Neural cell (in vitro differentiated cells): ENCODE measurements at regions not wholly inside any gene's neighbourhood (a gene's known extent, or its start where the extent isn't known, plus 50 kb on each side); places are given as distances from the start of the nearest gene placed in this dataset.

Experiments
- CTCF ChIP-seq: fragments of 450-650 bp; IDR thresholded peaks from 2 replicates; pipeline ENCODE4 v1.5.1; 2014; ENCODE audit warnings: antibody characterized with exemption, mild to moderate bottlenecking, moderate library complexity; ENCODE audit not compliant: poor library complexity, severe bottlenecking
- EP300 ChIP-seq: fragments of 450-650 bp; conservative IDR thresholded peaks from 2 replicates; pipeline ENCODE4 v1.6.1; 2014; ENCODE audit warnings: antibody characterized with exemption, mild to moderate bottlenecking, moderate library complexity; ENCODE audit not compliant: poor library complexity, severe bottlenecking
- EZH2 ChIP-seq: fragments of 200-600, 300-800 bp; shearing (Covaris generic), sonication (generic); IDR thresholded peaks from 2 replicates; pipeline ENCODE4 v1.6.1; 2014; ENCODE audit warnings: antibody characterized with exemption, low read length, borderline replicate concordance, mild to moderate bottlenecking; ENCODE audit not compliant: insufficient read depth, poor library complexity, severe bottlenecking
- MXI1 ChIP-seq: fragments of 450-650 bp; conservative IDR thresholded peaks from 2 replicates; pipeline ENCODE4 v1.6.1; 2014; ENCODE audit warnings: antibody characterized with exemption, mild to moderate bottlenecking; ENCODE audit not compliant: poor library complexity, severe bottlenecking
- POLR2AphosphoS5 ChIP-seq: IDR thresholded peaks from 2 replicates; pipeline ENCODE4 v1.6.1; 2012
- RAD21 ChIP-seq: fragments of 450-650 bp; conservative IDR thresholded peaks from 2 replicates; pipeline ENCODE4 v1.6.1; 2014; ENCODE audit warnings: antibody characterized with exemption, mild to moderate bottlenecking, moderate library complexity
- REST ChIP-seq: IDR thresholded peaks from 2 replicates; pipeline ENCODE4 v1.6.1; 2012; ENCODE audit warnings: borderline replicate concordance
- SMC3 ChIP-seq: fragments of 450-650 bp; conservative IDR thresholded peaks from 2 replicates; pipeline ENCODE4 v1.6.1; 2014; ENCODE audit warnings: antibody characterized with exemption, mild to moderate bottlenecking, moderate library complexity; ENCODE audit not compliant: poor library complexity
- TAF1 ChIP-seq: IDR thresholded peaks from 2 replicates; pipeline ENCODE4 v1.6.1; 2012; ENCODE audit warnings: low read depth

DNA sequence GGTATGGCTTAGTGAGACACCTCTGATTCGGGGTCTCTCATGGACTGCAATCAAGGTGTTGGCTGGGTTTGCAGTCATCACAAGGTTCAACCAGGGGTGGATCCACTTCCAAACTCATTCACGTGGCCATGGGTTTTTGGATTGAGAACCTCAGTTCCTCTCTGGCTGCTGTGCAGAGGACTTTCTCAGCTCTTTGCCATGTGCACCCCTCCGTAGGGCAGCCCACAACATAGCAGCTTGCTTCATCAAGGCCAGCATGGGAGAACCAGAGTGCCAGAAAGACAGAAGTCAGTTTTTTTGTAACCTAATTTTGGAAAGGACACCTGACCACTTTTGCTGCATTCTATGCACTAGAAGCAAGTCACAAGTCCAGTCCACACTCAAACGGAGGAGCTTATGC lies 154.9 kb downstream of the PJA1 start:
- TF ChIP-seq EZH2: no peak
- TF ChIP-seq CTCF: no peak
- no peak for TF ChIP-seq REST
- TF ChIP-seq SMC3: no peak
- TF ChIP-seq RAD21: no peak
- no peak for TF ChIP-seq EP300
- TF ChIP-seq POLR2AphosphoS5: no peak
- TF ChIP-seq TAF1: no peak
- no peak for TF ChIP-seq MXI1
